ENCODE measurements at regions not wholly inside any gene's neighbourhood (a gene's known extent, or its start where the extent isn't known, plus 50 kb on each side); places are given as distances from the start of the nearest gene placed in this dataset.

- no peak for DNase-seq (ENCODE audit: low spot score)
Measured at GRCh38 chr7:25908154-25908949, 243.6 kb upstream of the NFE2L3 start.

- DNase-seq (ENCODE audit: low spot score), result no peak
Measured at GRCh38 chr7:25911738-25912607, 240.0 kb upstream of the NFE2L3 start.

DNA sequence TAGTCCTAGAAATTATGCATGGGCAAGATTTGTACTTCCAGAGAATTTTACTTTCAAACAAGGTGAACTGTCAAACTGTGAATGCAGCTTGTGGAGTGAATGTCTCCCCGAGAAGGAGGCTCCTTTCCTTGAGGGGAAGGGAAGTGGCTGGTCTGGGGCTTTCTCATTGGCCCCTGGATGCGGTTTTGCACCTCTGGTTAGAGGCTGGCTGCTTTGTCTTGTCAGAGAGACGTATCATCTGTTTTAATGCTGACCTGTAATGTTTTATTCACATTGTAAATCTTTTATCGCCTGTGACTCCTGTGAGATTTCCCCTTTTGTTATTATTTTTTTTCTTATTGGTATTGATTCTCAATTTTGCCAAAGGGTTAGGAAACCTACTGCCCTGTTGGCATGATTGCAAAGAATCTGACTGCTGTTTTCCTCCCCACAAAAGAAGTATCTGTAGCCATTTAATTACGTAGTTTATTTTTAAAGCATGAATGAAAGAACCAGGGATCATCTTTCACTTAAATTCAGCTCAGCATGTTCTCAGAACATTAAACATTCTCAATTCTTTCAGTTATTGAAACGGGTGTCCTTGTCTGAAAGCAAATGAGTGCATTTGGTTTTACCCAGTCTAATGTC is 238.3 kb upstream of the NFE2L3 start:
- no peak for DNase-seq (ENCODE audit: low spot score)

DNA sequence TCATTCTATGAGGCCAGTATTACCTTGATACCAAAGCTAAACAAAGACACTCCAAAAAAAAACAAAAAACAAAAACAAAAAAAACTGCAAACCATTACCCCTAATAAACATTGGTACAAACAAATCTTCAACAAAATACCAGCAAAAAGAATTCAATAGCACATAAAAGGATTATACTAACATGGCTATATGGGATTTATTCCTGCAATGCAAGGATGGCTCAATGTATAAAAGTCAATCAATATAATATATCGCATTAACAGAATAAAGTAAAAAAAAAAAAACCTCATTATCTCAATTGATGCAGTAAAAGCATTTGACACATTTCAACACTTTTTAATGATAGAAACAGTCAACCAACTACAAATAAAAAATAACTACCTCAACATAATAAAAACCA is 233.3 kb upstream of the NFE2L3 start:
- DNase-seq (ENCODE audit: low spot score), result no peak

DNA sequence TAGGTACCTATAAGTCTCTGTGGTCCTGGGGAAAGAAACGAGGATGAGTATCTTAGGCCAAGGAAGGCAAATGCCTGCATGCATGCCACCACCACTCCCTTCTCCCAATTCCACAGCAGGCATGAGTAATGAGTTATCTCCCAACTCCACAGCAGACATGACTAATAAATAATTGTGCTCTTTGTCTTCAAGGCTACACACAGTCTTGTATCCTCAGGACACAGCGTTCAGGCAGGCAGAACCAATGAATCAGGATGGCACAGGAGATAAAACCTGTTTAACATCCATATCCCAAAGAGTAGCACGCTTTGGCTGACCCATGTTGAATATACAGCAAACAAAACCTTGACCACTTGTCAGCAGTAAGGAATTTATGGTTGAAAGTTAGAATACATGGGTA is 229.7 kb upstream of the NFE2L3 start:
- DNase-seq (ENCODE audit: low spot score), result no peak

- DNase-seq (ENCODE audit: low spot score), result no peak
Measured at GRCh38 chr7:25923741-25924460, 228.1 kb upstream of the NFE2L3 start.

DNA sequence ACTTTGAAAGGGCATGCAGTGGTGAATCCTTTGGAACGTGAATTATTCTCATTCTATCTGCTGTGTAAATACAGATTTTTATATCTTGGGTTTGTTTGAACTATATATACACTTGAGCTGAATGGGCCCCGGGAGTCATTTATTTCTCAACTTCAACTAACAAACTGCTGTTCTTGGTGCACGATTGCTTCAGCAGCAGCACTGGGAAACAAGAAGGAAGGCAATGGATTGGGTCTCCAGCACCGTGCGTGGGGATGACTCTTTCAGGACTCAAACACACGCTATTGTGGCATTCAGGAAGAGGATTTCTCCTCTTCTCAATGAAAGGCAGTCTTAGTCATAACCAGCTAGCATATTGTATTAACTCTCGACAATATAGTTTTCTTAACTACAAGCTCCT is 226.0 kb upstream of the NFE2L3 start:
- no peak for DNase-seq (ENCODE audit: low spot score)

DNA sequence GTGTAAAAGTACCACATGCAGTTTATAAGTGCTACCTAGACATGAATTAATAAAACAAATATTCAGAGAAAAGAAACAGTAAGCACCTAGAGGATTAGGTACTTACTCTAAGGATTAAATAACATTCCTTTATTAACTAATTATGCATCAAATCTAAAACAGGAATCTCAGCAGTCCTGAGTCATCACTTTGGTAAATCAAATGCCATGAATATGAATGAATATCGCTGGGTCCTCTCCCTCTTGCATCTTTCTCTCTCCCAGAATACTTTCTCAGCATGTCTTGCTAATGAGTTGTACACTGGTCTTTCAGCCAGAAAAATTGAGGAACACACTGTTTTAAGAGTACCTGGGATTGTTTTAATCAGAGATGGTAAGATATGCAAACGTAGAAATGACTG is 225.5 kb upstream of the NFE2L3 start:
- DNase-seq (ENCODE audit: low spot score), result no peak

DNA sequence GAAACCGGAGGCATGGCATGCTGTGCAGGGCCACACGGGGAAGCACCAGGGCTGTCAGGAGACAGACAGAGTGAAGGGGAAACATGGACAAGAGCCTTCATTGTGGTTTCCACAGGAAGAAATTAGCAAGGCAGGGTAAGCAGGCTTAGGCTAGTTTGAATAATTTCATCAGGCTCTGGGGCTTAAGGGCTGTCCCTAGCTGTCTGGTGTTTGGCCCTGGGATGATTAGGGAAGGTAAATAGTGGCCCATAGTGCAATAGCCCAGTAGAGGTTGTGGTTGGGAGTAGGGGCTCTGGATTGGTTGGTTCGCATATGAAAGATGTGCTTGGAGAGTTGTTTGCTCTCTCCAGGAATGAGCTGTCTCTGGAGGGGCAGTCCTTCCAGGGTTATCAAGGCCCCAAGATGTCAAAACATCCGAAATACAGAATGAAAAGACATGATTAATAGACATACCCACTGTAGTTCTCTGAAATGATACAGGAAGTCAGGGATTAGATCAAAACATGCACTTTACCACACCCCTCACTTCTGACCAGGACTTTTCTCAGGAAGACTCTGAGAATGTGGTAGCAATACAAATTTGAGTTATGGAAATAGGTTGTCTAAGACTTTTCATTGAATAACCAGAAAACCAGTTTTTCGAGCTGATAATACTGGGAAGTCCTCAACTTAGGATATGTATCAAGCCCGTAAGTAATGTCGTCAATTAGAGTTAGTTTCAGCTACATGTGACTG is 224.9 kb upstream of the NFE2L3 start:
- DNase-seq (ENCODE audit: low spot score), result no peak

DNA sequence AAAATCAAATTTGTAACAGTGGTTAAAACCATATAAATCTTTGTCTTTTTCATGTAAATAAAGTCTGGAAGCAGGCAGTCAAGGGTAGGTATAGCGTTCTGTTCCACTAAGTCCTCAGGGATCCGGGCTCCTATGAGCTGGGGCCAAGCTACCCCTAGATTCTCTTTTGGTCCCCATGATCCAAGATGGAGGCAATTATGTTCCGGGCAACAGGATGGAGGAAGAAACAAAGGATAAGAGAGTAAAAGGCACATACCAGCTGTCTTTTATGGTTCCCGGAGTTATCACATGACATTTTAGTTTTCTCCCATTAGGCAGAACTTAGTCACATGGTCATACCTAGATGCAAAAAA is 224.4 kb upstream of the NFE2L3 start:
- no peak for DNase-seq (ENCODE audit: low spot score)

DNA sequence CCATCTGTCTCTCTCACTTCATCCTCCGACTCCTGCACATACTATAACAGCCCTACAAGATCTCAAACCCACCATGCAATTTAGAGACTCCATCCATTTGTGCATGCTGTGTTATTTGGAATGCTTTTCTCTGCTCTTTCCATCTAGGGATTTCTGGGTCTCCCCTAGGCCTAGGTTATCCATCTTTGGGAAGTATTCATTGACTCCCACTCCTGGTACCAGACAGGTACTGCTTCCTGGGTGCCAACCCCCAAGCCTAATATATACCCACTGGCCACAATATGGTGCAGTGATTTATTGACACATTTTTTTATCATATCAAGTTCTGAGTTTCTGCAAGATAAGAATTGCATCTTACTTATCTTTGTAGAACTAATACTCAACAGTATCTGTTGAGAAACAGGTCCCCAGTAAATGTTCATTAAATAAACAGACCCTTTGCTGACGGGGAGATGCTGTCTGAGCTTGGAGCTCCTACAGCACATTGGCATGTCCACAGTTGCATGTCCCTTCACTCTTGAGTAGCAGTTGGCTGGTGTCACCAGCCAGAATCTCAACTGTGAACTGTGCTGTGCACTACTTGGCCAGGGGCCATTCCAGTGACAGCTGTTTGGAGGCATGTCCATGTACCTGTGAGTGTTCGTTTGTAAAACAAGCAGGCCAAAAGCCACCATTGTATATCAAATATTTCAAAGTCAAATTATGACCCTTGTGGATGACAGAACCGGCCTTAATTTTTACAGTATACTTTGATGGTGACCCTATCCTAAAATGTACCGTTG is 223.3 kb upstream of the NFE2L3 start:
- no peak for DNase-seq (ENCODE audit: low spot score)

DNA sequence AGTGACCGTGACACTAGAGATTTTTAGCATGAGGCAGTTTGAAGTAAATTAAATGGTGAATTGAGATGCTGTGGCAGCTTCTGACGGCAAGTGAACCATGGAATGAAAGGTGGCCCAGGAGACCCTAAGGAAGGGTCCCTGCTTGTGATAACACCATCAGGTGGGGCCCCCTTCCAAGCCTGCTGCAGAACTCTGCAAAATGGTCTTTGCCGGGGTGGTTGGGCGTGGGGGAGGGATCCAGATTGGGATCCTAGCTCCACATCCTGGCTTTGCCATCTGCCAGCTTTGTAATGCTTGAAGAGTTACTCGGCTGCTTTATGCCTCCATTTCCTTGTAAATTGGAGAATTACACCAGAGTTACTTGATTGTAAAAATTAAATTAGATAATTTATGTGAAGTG is 222.6 kb upstream of the NFE2L3 start:
- DNase-seq (ENCODE audit: low spot score), result no peak

- no peak for DNase-seq (ENCODE audit: low spot score)
Measured at GRCh38 chr7:25930492-25931048, 221.4 kb upstream of the NFE2L3 start.

DNA sequence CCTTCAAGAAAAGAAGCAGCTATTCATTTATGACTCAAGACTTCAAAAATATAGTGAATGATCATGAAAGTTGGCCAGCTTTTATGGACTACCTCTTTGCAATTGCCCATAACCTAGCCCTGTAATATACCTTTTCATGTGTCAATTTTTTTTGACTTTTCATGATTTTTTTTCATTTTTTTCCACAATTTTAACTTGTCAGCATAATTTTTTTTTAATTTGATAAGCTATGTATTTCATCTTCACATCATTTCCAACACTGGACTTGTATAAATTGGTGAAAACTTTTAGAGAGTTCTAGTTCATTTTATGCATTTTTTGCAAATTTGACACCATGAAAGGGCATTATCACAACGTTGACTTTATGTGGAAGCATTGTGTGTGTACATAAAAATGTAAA is 220.8 kb upstream of the NFE2L3 start:
- DNase-seq (ENCODE audit: low spot score), result no peak

- no peak for DNase-seq (ENCODE audit: low spot score)
Measured at GRCh38 chr7:25933921-25934320, 218.1 kb upstream of the NFE2L3 start.

GRCh38 chr7:25940086-25940906 is 211.7 kb upstream of the NFE2L3 start:
- DNase-seq (ENCODE audit: low spot score), result no peak

DNA sequence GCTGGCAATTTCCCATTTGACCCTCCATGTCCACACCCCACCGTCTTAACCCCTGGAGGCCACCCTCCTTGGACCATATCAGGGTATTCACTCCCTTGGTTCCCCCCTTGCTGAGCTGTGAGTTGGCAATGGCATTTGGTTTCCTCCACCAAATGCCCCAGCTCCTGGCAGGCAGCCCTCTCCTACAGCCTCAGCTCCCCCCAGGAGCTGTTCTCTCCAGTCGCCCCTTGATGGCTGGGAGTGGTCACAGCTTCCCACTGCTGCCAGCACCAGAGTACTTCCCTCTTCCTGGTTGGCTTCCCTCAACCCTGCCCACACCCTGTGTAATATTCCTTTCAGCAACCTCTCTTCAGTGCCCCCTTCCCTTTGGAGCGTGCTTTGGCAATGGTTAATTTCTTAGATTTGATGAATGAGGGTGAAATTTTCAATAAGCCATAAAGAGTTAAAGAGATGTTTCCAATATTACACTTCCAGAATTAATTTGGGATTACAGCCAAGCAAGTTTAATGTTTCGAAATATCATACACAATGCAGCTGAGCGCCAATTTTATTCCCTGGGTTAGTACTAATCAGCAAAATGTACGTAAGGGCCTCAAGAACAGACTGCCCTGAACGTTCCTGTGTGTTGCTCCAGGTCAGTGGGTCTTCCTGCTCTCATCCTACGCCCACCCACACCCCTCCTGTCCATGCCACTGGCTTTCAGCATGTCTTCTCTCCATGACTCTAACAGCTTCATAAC is 207.1 kb upstream of the NFE2L3 start:
- no peak for DNase-seq (ENCODE audit: low spot score)

- no peak for DNase-seq (ENCODE audit: low spot score)
Measured at GRCh38 chr7:25945608-25946007, 206.4 kb upstream of the NFE2L3 start.
